H1 (cell line): ENCODE measurements at regions not wholly inside any gene's neighbourhood (a gene's known extent, or its start where the extent isn't known, plus 50 kb on each side); places are given as distances from the start of the nearest gene placed in this dataset.

Source experiments
- CTCF ChIA-PET: fragments of 300-600 bp; sonication (Branson Sonifier 250); formaldehyde crosslinking; loops from one replicate; lab custom pipeline; 2021; ENCODE audit not compliant: partially characterized antibody; lab: Charles Lee
- POLR2A ChIA-PET: fragments of 300-600 bp; sonication (Branson Sonifier 250); formaldehyde crosslinking; loops from one replicate; lab custom pipeline; 2021; ENCODE audit warnings: inconsistent platforms; ENCODE audit not compliant: partially characterized antibody; lab: Charles Lee
- DNase-seq, 2 experiments: peaks; one replicate each; pipeline versions ENCODE4 v3.0.0 to v3.0.0-alpha.2; 2010 to 2022; ENCODE audit warnings: low spot score in 2 of 2, low read depth in 1 of 2, mixed read lengths in 1 of 2
- FAIRE-seq: peaks from 2 replicates; lab custom pipeline; 2011; peaks lifted over from hg19 to GRCh38; lab: Jason Lieb, UNC
- H2AFZ ChIP-seq: 2 replicates; pipeline ENCODE4 v1.8.1; 2012; ENCODE audit warnings: low read length, inconsistent platforms
- H2AK5ac ChIP-seq: 2 replicates; pipeline ENCODE4 v1.6.1; 2013; ENCODE audit warnings: low read depth, low read length
- H2BK120ac ChIP-seq: replicated peaks from 2 replicates; pipeline ENCODE3; 2013; ENCODE audit warnings: low read depth, low read length, inconsistent platforms
- H2BK12ac ChIP-seq: 2 replicates; pipeline ENCODE4 v1.6.1; 2013; ENCODE audit warnings: low read depth, low read length
- H2BK15ac ChIP-seq: 2 replicates; pipeline ENCODE4 v1.6.1; 2013; ENCODE audit warnings: low read length
- H2BK20ac ChIP-seq: 2 replicates; pipeline ENCODE4 v1.6.1; 2013; ENCODE audit warnings: low read length
- H2BK5ac ChIP-seq: 2 replicates; pipeline ENCODE4 v1.6.1; 2013; ENCODE audit warnings: low read depth, low read length
- H3K14ac ChIP-seq: 2 replicates; pipeline ENCODE4 v1.6.1; 2013; ENCODE audit warnings: inconsistent platforms; ENCODE audit not compliant: insufficient read length
- H3K18ac ChIP-seq: 2 replicates; pipeline ENCODE4 v1.6.1; 2013; ENCODE audit warnings: low read length; ENCODE audit errors: extremely low read depth
- H3K23ac ChIP-seq: 2 replicates; pipeline ENCODE4 v1.6.1; 2013; ENCODE audit warnings: inconsistent platforms; ENCODE audit not compliant: insufficient read length
- H3K23me2 ChIP-seq: 2 replicates; pipeline ENCODE4 v1.6.1; 2013; ENCODE audit warnings: low read depth, low read length
- H3K27ac ChIP-seq: 2 replicates; pipeline ENCODE4 v1.6.1; 2011; ENCODE audit warnings: low read depth, low read length, inconsistent platforms
- H3K27me3 ChIP-seq, 4 experiments: replicated peaks in 1 of 4; 1 replicate in 1 of 4; 2 replicates in 3 of 4; pipeline versions ENCODE4 v1.6.1 to v1.8.1; 2011 to 2013; ENCODE audit warnings: low read length in 3 of 4, mild to moderate bottlenecking in 3 of 4, inconsistent platforms in 2 of 4, mixed read lengths in 2 of 4, moderate library complexity in 1 of 4; ENCODE audit not compliant: control insufficient read depth in 3 of 4, insufficient read depth in 3 of 4; ENCODE audit errors: extremely low read depth in 1 of 4
- H3K36me3 ChIP-seq, 4 experiments: 2 replicates each; pipeline versions ENCODE4 v1.6.1 to v1.8.1; 2011 to 2013; ENCODE audit warnings: mild to moderate bottlenecking in 4 of 4, low read length in 3 of 4, moderate library complexity in 2 of 4, control low read depth in 1 of 4, inconsistent platforms in 1 of 4; ENCODE audit not compliant: insufficient read depth in 4 of 4, control insufficient read depth in 2 of 4
- H3K4ac ChIP-seq: replicated peaks from 2 replicates; pipeline ENCODE3; 2013; ENCODE audit warnings: low read length, low read depth, mixed read lengths, inconsistent platforms; ENCODE audit not compliant: insufficient read length
- H3K4me1 ChIP-seq, 4 experiments: replicated peaks in 1 of 4; 1 replicate in 1 of 4; 2 replicates in 3 of 4; pipeline versions ENCODE4 v1.6.1 to v1.8.1; 2011 to 2013; ENCODE audit warnings: low read length in 3 of 4, inconsistent platforms in 2 of 4, mixed read lengths in 1 of 4; ENCODE audit not compliant: insufficient read depth in 4 of 4, control insufficient read depth in 3 of 4
- H3K4me2 ChIP-seq, 2 experiments: 2 replicates each; pipeline versions ENCODE4 v1.6.1 to v1.8.1; 2011 to 2013; ENCODE audit warnings: low read depth in 2 of 2, low read length in 2 of 2, control low read depth in 1 of 2, inconsistent platforms in 1 of 2, mild to moderate bottlenecking in 1 of 2; ENCODE audit not compliant: insufficient read depth in 1 of 2
- H3K4me3 ChIP-seq, 4 experiments: fragments of 200-600, 300-600 bp in 1 of 4; sonication (generic), shearing (Covaris generic), sonication (Bioruptor Twin) in 1 of 4; 2 replicates each; pipeline versions ENCODE4 v1.5.1 to v1.8.1; 2011 to 2016; ENCODE audit warnings: low read length in 4 of 4, low read depth in 3 of 4, control low read depth in 2 of 4, inconsistent platforms in 2 of 4, mild to moderate bottlenecking in 2 of 4, mixed read lengths in 1 of 4, moderate library complexity in 1 of 4; ENCODE audit not compliant: insufficient read depth in 2 of 4; ENCODE audit errors: extremely low read depth in 1 of 4
- H3K56ac ChIP-seq: replicated peaks from 2 replicates; pipeline ENCODE3; 2013; ENCODE audit warnings: low read depth, mild to moderate bottlenecking, mixed read lengths, low read length, inconsistent platforms; ENCODE audit not compliant: insufficient read length
- H3K79me1 ChIP-seq: 2 replicates; pipeline ENCODE4 v1.6.1; 2013; ENCODE audit warnings: low read depth, low read length, control low read depth
- H3K79me2 ChIP-seq, 2 experiments: 2 replicates each; pipeline versions ENCODE4 v1.6.1 to v1.8.1; 2012 to 2013; ENCODE audit warnings: low read length in 2 of 2, mild to moderate bottlenecking in 2 of 2, inconsistent platforms in 1 of 2; ENCODE audit not compliant: insufficient read depth in 2 of 2, control insufficient read depth in 1 of 2
- H3K9ac ChIP-seq, 4 experiments: replicated peaks in 1 of 4; 1 replicate in 1 of 4; 2 replicates in 3 of 4; pipeline versions ENCODE4 v1.6.1 to v1.8.1; 2011 to 2013; ENCODE audit warnings: low read depth in 3 of 4, low read length in 3 of 4, control low read depth in 2 of 4, mild to moderate bottlenecking in 2 of 4, moderate library complexity in 2 of 4, inconsistent platforms in 1 of 4; ENCODE audit errors: extremely low read depth in 1 of 4
- H3K9me3 ChIP-seq, 2 experiments: 2 replicates each; pipeline versions ENCODE4 v1.6.1 to v1.8.1; 2012 to 2013; ENCODE audit warnings: mild to moderate bottlenecking in 2 of 2, moderate library complexity in 2 of 2, control low read depth in 1 of 2, inconsistent platforms in 1 of 2, low read depth in 1 of 2, low read length in 1 of 2, mixed read lengths in 1 of 2; ENCODE audit not compliant: insufficient read depth in 2 of 2
- H4K20me1 ChIP-seq, 2 experiments: replicated peaks in 1 of 2; 2 replicates each; pipeline versions ENCODE3 to v1.8.1; 2011 to 2013; ENCODE audit warnings: inconsistent platforms in 2 of 2, low read length in 2 of 2, mild to moderate bottlenecking in 1 of 2; ENCODE audit not compliant: insufficient read depth in 2 of 2, control insufficient read depth in 1 of 2
- H4K5ac ChIP-seq: 2 replicates; pipeline ENCODE4 v1.6.1; 2013; ENCODE audit warnings: low read length, low read depth, mixed read lengths, inconsistent platforms; ENCODE audit not compliant: insufficient read length
- H4K8ac ChIP-seq: 2 replicates; pipeline ENCODE4 v1.8.0; 2013; ENCODE audit warnings: mild to moderate bottlenecking, moderate library complexity, low read length, inconsistent platforms; ENCODE audit not compliant: insufficient read depth; ENCODE audit errors: extremely low read depth
- H4K91ac ChIP-seq: replicated peaks from 2 replicates; pipeline ENCODE3; 2013; ENCODE audit warnings: low read length, mixed read lengths, inconsistent platforms; ENCODE audit not compliant: insufficient read length
- ATF3 ChIP-seq: IDR thresholded peaks from 2 replicates; pipeline ENCODE4 v1.6.1; 2011; ENCODE audit warnings: low read depth, mild to moderate bottlenecking, low read length; ENCODE audit not compliant: insufficient read depth
- BACH1 ChIP-seq: IDR thresholded peaks from 2 replicates; pipeline ENCODE4 v1.6.1; 2012; ENCODE audit warnings: low read length, improper control_type of control experiment
- NANOG ChIP-seq: IDR thresholded peaks from 2 replicates; pipeline ENCODE4 v1.6.1; 2011; ENCODE audit warnings: low read length, low read depth, mild to moderate bottlenecking, inconsistent platforms; ENCODE audit not compliant: insufficient read depth, poor library complexity, severe bottlenecking
- PHF8 ChIP-seq: fragments of 200-600 bp; sonication (generic); conservative IDR thresholded peaks from 2 replicates; pipeline ENCODE4 v1.7.1; 2012; ENCODE audit warnings: low read depth, mild to moderate bottlenecking, inconsistent platforms, low read length, moderate library complexity
- RAD21 ChIP-seq, 2 experiments: IDR thresholded peaks in 1 of 2; conservative IDR thresholded peaks in 1 of 2; 2 replicates each; pipeline ENCODE4 v1.6.1; 2011; ENCODE audit warnings: low read depth in 2 of 2, low read length in 2 of 2, improper control_type of control experiment in 1 of 2, inconsistent platforms in 1 of 2, mild to moderate bottlenecking in 1 of 2, moderate library complexity in 1 of 2
- RBBP5 ChIP-seq: IDR thresholded peaks from 2 replicates; pipeline ENCODE4 v1.7.1; 2012; ENCODE audit warnings: low read depth, mild to moderate bottlenecking, inconsistent platforms, low read length, moderate library complexity, borderline replicate concordance
- RNF2 ChIP-seq: fragments of 200-900, 300-1000 bp; sonication (generic); IDR thresholded peaks from 2 replicates; pipeline ENCODE4 v1.7.1; 2016; ENCODE audit warnings: borderline replicate concordance, low read depth, mild to moderate bottlenecking, antibody characterized with exemption, low read length; ENCODE audit not compliant: poor library complexity, severe bottlenecking; ENCODE audit errors: missing control alignments
- SIN3A ChIP-seq, 2 experiments: IDR thresholded peaks in 1 of 2; conservative IDR thresholded peaks in 1 of 2; 2 replicates each; pipeline ENCODE4 v1.6.1; 2011 to 2012; ENCODE audit warnings: low read length in 2 of 2, improper control_type of control experiment in 1 of 2, low read depth in 1 of 2, mild to moderate bottlenecking in 1 of 2
- SP2 ChIP-seq: IDR thresholded peaks from 2 replicates; pipeline ENCODE4 v1.6.1; 2012; ENCODE audit warnings: mild to moderate bottlenecking, low read length, inconsistent platforms
- SUZ12 ChIP-seq: fragments of 200-600 bp; sonication (generic); IDR thresholded peaks from 2 replicates; pipeline ENCODE4 v1.6.1; 2012; ENCODE audit warnings: mild to moderate bottlenecking, inconsistent platforms, low read length, moderate library complexity, mixed read lengths
- TAF7 ChIP-seq: optimal IDR thresholded peaks from 2 replicates; pipeline ENCODE3; 2011; ENCODE audit warnings: low read depth, mild to moderate bottlenecking, inconsistent platforms, low read length, moderate library complexity, borderline replicate concordance
- TEAD4 ChIP-seq: IDR thresholded peaks from 2 replicates; pipeline ENCODE4 v1.6.1; 2012; ENCODE audit warnings: low read depth, low read length, inconsistent platforms, mixed read lengths
- YY1 ChIP-seq: IDR thresholded peaks from 2 replicates; pipeline ENCODE4 v1.6.1; 2011; ENCODE audit warnings: low read depth, mild to moderate bottlenecking, low read length
- WGBS, 2 experiments: shearing (Covaris generic) in 1 of 2; methylation state at CpG; one replicate each; pipeline versions ENCODE4 v1.1.6 to v1.1.7; 2013 to 2015; ENCODE audit warnings: low lambda C conversion rate in 2 of 2, mixed read lengths in 2 of 2, inconsistent platforms in 1 of 2, low coverage in 1 of 2, missing lambda C conversion rate in 1 of 2; ENCODE audit not compliant: insufficient replicate concordance in 2 of 2, insufficient coverage in 1 of 2, insufficient read length in 1 of 2; ENCODE audit errors: extremely low coverage in 1 of 2, missing lambda C conversion rate in 1 of 2; 5-methylcytosine and 5-hydroxymethylcytosine counted together

DNA sequence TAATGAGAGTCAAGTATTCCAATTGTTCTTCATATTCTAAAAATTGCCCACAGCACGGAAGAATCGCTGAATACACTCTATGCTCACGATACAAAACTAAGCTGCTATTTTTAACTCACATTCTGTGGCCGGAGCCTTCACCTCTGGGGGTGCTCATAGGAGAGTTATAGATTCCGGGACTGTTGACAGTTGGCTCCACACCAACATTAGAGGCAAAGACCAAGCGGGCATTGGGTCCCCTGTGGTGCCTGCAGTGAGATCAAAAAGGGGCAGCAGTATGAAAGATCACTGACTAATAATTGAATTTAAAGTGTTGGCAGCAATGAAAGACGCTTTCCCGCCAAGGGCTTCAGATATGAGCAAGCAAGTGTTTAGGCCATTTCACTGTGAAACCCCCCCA is 146.0 kb downstream of the TMEM144 start:
- Histone ChIP-seq H3K79me2 (no peaks in the 10 kb centered on the region), H3K27ac (no peak overlapping the region), H3K4me3 (no peak overlapping the region), H3K27me3 (no peaks in the 10 kb centered on the region), H2BK120ac (no peak overlapping the region), H4K5ac (no peak overlapping the region), H3K4me2 (no peak overlapping the region), H3K79me1 (no peaks in the 10 kb centered on the region), H4K8ac (no peak overlapping the region), H2BK12ac (no peak overlapping the region), H3K9ac (no peak overlapping the region), H3K56ac (no peak overlapping the region), H3K4ac (no peak overlapping the region), H3K14ac (no peak overlapping the region), H3K23me2 (no peaks in the 10 kb centered on the region), H4K91ac (no peak overlapping the region), H2AK5ac (no peak overlapping the region), H3K23ac (no peak overlapping the region), H2BK15ac (no peak overlapping the region), H2AFZ (no peak overlapping the region), H3K4me1 (no peaks in the 10 kb centered on the region), H3K18ac (no peak overlapping the region), H4K20me1 (no peaks in the 10 kb centered on the region), H3K36me3 (no peaks in the 10 kb centered on the region), H3K9me3 (no peaks in the 10 kb centered on the region), H2BK5ac (no peak overlapping the region), H2BK20ac (no peak overlapping the region)
- CTCF ChIA-PET, result interaction anchor here (0.6 kb wide), 1 partner anchor 62 kb away, joined by 3 read pairs; no protein-coding TSS in a partner anchor
- no peak for DNase-seq
- 90% methylated on average over 8 of the region's 8 CpGs; no CpG with 5 or more reads in 1 of the 2 experiments for WGBS, 2 experiments
- no peak for FAIRE-seq
- POLR2A ChIA-PET, result no interaction called here
- no peak for TF ChIP-seq RAD21 (IDR thresholded peaks at IDR 0.05 in 1 of 2, conservative IDR thresholded peaks at IDR 0.05 in 1 of 2; ENCODE audit: low read depth in 2 of 2, low read length in 2 of 2)
- TF ChIP-seq TAF7, result no peak
- no peak for TF ChIP-seq SUZ12
- no peak for TF ChIP-seq BACH1
- no peak for TF ChIP-seq NANOG
- TF ChIP-seq PHF8, result no peak
- TF ChIP-seq RNF2, result no peak
- TF ChIP-seq SIN3A (conservative IDR thresholded peaks at IDR 0.05 in 1 of 2, IDR thresholded peaks at IDR 0.05 in 1 of 2; ENCODE audit: low read depth in 1 of 2, low read length in 2 of 2), result no peak
- no peak for TF ChIP-seq YY1
- no peak for TF ChIP-seq RBBP5
- no peak for TF ChIP-seq SP2
- TF ChIP-seq ATF3, result no peak
- TF ChIP-seq TEAD4, result no peak
